GM12875 (cell line): ENCODE measurements at regions not wholly inside any gene's neighbourhood (a gene's known extent, or its start where the extent isn't known, plus 50 kb on each side); places are given as distances from the start of the nearest gene placed in this dataset.
A peak's percentile ranks its signal among the peaks of the same experiment; 100 is the strongest.

ENCODE experiments used
- H3K4me3 ChIP-seq: one replicate; pipeline ENCODE4 v1.5.1; 2011; ENCODE audit warnings: low read depth, low read length, control low read depth
- TF ChIP-seq, protein P1 (sequence below): IDR thresholded peaks from 2 replicates; pipeline ENCODE4 v1.5.1; 2011; ENCODE audit warnings: low read depth, mild to moderate bottlenecking, control low read depth, inconsistent platforms, low read length, moderate library complexity, borderline replicate concordance; ENCODE audit not compliant: insufficient read depth

DNA sequence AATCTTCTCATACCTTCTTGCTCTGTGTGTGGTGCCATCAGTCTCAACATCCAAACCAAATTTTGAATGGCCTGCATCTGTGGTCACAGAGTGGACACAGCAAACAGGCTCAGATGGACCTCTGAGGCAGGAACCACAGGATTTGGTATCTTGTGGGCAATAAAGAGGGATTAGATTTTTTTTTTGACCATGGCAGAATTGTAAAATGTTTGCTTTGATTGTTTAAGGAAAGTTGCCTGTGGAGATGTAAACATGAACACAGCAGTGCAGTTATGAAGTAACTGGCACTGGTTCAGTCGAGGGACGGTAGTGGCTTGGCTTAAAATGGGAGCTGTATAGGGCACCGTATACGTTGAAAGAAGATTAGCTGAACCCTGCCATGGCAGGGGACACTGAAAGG is 464.7 kb downstream of the SH2D4B start:
- H3K4me3 ChIP-seq: no peak overlapping the region
- TF ChIP-seq, protein P1, sequence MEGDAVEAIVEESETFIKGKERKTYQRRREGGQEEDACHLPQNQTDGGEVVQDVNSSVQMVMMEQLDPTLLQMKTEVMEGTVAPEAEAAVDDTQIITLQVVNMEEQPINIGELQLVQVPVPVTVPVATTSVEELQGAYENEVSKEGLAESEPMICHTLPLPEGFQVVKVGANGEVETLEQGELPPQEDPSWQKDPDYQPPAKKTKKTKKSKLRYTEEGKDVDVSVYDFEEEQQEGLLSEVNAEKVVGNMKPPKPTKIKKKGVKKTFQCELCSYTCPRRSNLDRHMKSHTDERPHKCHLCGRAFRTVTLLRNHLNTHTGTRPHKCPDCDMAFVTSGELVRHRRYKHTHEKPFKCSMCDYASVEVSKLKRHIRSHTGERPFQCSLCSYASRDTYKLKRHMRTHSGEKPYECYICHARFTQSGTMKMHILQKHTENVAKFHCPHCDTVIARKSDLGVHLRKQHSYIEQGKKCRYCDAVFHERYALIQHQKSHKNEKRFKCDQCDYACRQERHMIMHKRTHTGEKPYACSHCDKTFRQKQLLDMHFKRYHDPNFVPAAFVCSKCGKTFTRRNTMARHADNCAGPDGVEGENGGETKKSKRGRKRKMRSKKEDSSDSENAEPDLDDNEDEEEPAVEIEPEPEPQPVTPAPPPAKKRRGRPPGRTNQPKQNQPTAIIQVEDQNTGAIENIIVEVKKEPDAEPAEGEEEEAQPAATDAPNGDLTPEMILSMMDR: no peak

DNA sequence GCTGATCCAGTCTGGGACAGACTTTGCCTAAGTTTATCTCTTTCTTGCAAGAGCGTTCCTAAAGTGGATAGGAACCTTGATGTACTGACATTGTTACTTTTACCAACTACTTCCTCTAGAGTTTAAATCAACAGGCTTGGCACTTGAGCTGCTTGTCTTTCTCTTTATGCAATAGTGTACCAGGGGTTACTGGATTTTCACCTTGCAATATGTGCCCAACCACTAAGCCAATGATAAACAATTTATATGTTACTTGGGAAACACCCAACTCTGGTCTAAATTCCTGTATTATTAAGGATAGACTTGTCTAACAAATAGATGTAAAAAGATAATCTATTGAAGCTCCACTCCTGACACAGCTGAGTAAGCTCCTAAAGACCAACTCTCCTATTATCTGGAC is 470.2 kb downstream of the SH2D4B start:
- H3K4me3 ChIP-seq: no peak overlapping the region
- TF ChIP-seq, protein P1: no peak

- TF ChIP-seq, protein P1: no peak
- H3K4me3 ChIP-seq: no peak overlapping the region
Observed at GRCh38 chr10:81008726-81009125, 471.0 kb downstream of the SH2D4B start.

GRCh38 chr10:81009296-81009695 is 471.6 kb downstream of the SH2D4B start:
- TF ChIP-seq, protein P1: no peak
- H3K4me3 ChIP-seq: no peak overlapping the region

DNA sequence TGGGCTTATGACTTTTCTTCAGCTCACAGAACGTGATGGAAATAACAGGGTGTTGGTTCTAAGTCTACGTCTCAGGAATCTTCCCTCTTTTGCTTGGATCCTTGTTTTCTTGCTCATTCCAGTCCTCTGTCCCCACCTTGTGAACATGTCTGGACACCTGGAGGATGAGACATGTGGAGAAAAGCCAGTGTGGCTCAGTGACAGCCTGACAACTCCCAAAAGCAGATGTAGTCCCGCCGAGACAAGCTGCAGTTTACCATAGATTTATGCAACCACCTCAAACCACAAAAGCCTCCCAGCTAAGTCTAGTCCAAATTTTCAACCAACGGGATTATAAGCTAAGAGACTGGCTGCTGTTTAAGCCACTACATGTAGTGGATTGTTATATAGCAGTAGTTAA is 476.1 kb downstream of the SH2D4B start:
- TF ChIP-seq, protein P1: no peak
- H3K4me3 ChIP-seq: no peak overlapping the region

DNA sequence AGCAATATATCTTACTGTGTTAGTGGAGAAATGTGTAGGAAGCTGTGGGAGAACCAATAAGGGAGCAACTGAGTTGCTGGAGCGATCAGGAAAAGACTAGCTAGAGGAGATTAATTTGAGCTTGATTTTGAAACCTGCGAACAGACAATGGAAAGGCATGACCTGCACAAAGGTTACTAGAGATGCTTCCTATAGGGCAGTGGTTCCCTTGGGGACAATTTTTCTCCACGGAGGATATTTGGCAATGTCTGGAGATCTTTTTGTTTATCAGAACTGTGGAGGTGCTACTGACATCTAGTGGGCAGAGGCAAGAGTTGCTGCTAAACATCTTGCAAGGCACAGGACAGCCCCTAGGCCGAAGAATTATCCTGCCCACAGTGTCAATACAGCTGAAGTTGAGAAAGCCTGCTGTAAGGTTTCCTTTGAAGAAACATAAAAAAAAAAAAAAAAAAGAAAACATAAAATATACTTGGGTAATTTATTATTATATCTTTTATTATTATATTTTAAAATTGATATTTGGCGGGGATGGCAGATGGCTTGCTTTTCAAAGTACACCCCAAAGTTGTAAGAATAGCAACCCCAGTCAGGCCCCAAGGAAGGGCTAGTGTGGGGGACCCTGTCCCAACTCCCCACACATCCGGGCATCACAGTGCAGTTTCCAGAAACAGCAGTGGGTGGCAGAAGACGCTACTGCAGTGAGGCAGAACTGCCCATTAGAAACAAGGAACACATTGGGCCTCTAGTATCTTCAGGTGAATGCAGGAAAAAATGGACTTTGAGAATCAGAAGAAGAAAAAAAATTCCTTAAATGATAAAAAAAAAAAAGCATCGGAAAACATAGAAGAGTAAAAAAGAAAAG is 481.6 kb downstream of the SH2D4B start:
- H3K4me3 ChIP-seq: no peak overlapping the region
- TF ChIP-seq, protein P1: peak; percentile 69; the same call in 1 of the 2 replicates
